Liver (tissue), 3 donors: ENCODE measurements at regions not wholly inside any gene's neighbourhood (a gene's known extent, or its start where the extent isn't known, plus 50 kb on each side); places are given as distances from the start of the nearest gene placed in this dataset.

Experiments used
- EGR1 ChIP-seq, 2 donors: IDR thresholded peaks; 2 replicates each; pipeline ENCODE4 v1.6.1; 2016 to 2018; ENCODE audit warnings: antibody characterized with exemption in 2 of 2, low read depth in 2 of 2
- RAD21 ChIP-seq, 2 donors: IDR thresholded peaks; 2 replicates each; pipeline ENCODE4 v1.6.1; 2016; ENCODE audit warnings: antibody characterized with exemption in 2 of 2, mild to moderate bottlenecking in 2 of 2
- REST ChIP-seq: IDR thresholded peaks from 2 replicates; pipeline ENCODE4 v1.6.1; 2016; ENCODE audit warnings: antibody characterized with exemption, mild to moderate bottlenecking
- TF ChIP-seq, protein P1 (sequence below): fragments of 150-350 bp; IDR thresholded peaks from 2 replicates; pipeline ENCODE4 v1.5.1; 2017; ENCODE audit warnings: improper control_type of control experiment, low read depth, low read length; ENCODE audit not compliant: missing input control
- TF ChIP-seq, protein P2 (sequence below): IDR thresholded peaks from 2 replicates; pipeline ENCODE4 v1.6.1; 2016; ENCODE audit warnings: antibody characterized with exemption
- TF ChIP-seq, protein P3 (sequence below): IDR thresholded peaks from 2 replicates; pipeline ENCODE4 v1.6.1; 2016; ENCODE audit warnings: antibody characterized with exemption
- donor health status: healthy.
- donor health status: healthy.

DNA sequence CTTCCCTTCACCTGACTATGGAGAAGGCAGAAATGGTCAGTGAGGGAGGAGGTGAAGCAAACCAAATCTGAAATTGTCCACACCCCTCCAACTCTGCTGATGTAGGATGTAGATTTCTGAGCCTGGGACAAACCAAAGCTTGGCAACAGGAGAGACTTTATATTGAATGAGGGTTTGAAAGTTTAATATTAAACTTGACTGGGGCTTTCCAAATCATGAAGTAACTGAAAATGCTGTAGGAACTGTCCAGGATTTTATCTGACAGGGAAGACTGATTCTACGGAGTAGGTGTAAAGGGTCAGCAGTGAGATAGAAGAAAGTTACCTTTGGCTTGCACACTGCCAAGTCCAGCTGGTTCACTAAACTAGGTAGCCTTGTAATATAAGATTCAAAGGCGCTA lies 194.5 kb downstream of the TDRD15 start:
- TF ChIP-seq, protein P1, sequence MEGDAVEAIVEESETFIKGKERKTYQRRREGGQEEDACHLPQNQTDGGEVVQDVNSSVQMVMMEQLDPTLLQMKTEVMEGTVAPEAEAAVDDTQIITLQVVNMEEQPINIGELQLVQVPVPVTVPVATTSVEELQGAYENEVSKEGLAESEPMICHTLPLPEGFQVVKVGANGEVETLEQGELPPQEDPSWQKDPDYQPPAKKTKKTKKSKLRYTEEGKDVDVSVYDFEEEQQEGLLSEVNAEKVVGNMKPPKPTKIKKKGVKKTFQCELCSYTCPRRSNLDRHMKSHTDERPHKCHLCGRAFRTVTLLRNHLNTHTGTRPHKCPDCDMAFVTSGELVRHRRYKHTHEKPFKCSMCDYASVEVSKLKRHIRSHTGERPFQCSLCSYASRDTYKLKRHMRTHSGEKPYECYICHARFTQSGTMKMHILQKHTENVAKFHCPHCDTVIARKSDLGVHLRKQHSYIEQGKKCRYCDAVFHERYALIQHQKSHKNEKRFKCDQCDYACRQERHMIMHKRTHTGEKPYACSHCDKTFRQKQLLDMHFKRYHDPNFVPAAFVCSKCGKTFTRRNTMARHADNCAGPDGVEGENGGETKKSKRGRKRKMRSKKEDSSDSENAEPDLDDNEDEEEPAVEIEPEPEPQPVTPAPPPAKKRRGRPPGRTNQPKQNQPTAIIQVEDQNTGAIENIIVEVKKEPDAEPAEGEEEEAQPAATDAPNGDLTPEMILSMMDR, result no peak
- TF ChIP-seq, protein P2, sequence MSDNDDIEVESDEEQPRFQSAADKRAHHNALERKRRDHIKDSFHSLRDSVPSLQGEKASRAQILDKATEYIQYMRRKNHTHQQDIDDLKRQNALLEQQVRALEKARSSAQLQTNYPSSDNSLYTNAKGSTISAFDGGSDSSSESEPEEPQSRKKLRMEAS, result no peak
- TF ChIP-seq REST (no peak), EGR1 (IDR thresholded peaks at IDR 0.05; ENCODE audit: low read depth in 2 of 2) (no peak), RAD21 (IDR thresholded peaks at IDR 0.05) (no peak)
- TF ChIP-seq, protein P3, sequence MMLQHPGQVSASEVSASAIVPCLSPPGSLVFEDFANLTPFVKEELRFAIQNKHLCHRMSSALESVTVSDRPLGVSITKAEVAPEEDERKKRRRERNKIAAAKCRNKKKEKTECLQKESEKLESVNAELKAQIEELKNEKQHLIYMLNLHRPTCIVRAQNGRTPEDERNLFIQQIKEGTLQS, result no peak
